ENCODE measurements at regions not wholly inside any gene's neighbourhood (a gene's known extent, or its start where the extent isn't known, plus 50 kb on each side); places are given as distances from the start of the nearest gene placed in this dataset.

DNA sequence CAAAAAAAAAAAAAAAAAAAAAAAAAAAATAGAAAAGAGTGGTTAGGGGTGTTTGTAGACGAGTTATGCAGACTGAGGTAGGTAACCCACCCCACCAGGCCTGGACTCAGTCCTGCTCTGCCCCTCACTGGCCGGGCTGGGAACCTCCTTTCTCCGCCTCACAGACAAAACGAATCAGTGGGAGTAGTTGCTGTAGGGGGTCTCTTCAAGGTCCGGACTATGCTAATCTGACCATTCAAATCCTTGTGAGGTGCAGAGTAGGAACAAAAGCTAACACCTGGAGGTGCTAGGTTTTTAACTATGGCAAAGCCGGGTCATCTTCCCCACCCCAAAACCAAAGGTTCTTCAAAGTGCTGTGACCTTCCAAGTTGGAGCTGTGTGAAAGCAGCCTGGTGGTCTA lies 223.7 kb downstream of the SLC4A3 start:
- Histone ChIP-seq H3K27me3 (ENCODE audit: insufficient read depth, low read length) (no peaks in the 10 kb centered on the region), H3K4me2 (ENCODE audit: low read length) (no peak overlapping the region), H2AFZ (ENCODE audit: low read length) (no peak overlapping the region), H3K4me1 (ENCODE audit: insufficient read depth, low read length, severe bottlenecking) (no peaks in the 10 kb centered on the region), H3K36me3 (ENCODE audit: insufficient read depth, low read length) (no peaks in the 10 kb centered on the region), H3K79me2 (ENCODE audit: insufficient read depth, low read length) (no peaks in the 10 kb centered on the region), H3F3A (ENCODE audit: insufficient read depth, low read length) (no peaks in the 10 kb centered on the region), H4K20me1 (ENCODE audit: insufficient read depth, low read length) (no peaks in the 10 kb centered on the region), H3K4me3 (ENCODE audit: low read depth, low read length, poor library complexity, severe bottlenecking) (no peak overlapping the region), H3K9me2 (ENCODE audit: low read depth, low read length) (no peaks in the 10 kb centered on the region), H3K9ac (ENCODE audit: low read length) (no peak overlapping the region), H3K27ac (ENCODE audit: low read depth, low read length, poor library complexity, severe bottlenecking) (no peak overlapping the region), H3K9me3 (ENCODE audit: low read length) (no peaks in the 10 kb centered on the region)
- no peak for TF ChIP-seq EZH2 (IDR thresholded peaks at IDR 0.05; ENCODE audit: borderline replicate concordance, low read length)
- TF ChIP-seq, protein P1, sequence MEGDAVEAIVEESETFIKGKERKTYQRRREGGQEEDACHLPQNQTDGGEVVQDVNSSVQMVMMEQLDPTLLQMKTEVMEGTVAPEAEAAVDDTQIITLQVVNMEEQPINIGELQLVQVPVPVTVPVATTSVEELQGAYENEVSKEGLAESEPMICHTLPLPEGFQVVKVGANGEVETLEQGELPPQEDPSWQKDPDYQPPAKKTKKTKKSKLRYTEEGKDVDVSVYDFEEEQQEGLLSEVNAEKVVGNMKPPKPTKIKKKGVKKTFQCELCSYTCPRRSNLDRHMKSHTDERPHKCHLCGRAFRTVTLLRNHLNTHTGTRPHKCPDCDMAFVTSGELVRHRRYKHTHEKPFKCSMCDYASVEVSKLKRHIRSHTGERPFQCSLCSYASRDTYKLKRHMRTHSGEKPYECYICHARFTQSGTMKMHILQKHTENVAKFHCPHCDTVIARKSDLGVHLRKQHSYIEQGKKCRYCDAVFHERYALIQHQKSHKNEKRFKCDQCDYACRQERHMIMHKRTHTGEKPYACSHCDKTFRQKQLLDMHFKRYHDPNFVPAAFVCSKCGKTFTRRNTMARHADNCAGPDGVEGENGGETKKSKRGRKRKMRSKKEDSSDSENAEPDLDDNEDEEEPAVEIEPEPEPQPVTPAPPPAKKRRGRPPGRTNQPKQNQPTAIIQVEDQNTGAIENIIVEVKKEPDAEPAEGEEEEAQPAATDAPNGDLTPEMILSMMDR (IDR thresholded peaks at IDR 0.05; ENCODE audit: low read length), result no peak

- Histone ChIP-seq H3F3A (ENCODE audit: insufficient read depth, low read length) (no peaks in the 10 kb centered on the region), H4K20me1 (ENCODE audit: insufficient read depth, low read length) (no peaks in the 10 kb centered on the region), H3K79me2 (ENCODE audit: insufficient read depth, low read length) (no peaks in the 10 kb centered on the region), H3K9me3 (ENCODE audit: low read length) (no peaks in the 10 kb centered on the region), H3K4me1 (ENCODE audit: insufficient read depth, low read length, severe bottlenecking) (no peaks in the 10 kb centered on the region), H3K4me2 (ENCODE audit: low read length) (no peak overlapping the region), H3K27ac (ENCODE audit: low read depth, low read length, poor library complexity, severe bottlenecking) (no peak overlapping the region), H3K9me2 (ENCODE audit: low read depth, low read length) (no peaks in the 10 kb centered on the region), H3K27me3 (ENCODE audit: insufficient read depth, low read length) (no peaks in the 10 kb centered on the region), H3K9ac (ENCODE audit: low read length) (no peak overlapping the region), H3K4me3 (ENCODE audit: low read depth, low read length, poor library complexity, severe bottlenecking) (no peak overlapping the region), H2AFZ (ENCODE audit: low read length) (no peak overlapping the region), H3K36me3 (ENCODE audit: insufficient read depth, low read length) (no peaks in the 10 kb centered on the region)
- TF ChIP-seq, protein P1 (IDR thresholded peaks at IDR 0.05; ENCODE audit: low read length), result no peak
- TF ChIP-seq EZH2 (IDR thresholded peaks at IDR 0.05; ENCODE audit: borderline replicate concordance, low read length), result no peak
Observed at GRCh38 chr2:219851801-219852481, 224.5 kb downstream of the SLC4A3 start.

DNA sequence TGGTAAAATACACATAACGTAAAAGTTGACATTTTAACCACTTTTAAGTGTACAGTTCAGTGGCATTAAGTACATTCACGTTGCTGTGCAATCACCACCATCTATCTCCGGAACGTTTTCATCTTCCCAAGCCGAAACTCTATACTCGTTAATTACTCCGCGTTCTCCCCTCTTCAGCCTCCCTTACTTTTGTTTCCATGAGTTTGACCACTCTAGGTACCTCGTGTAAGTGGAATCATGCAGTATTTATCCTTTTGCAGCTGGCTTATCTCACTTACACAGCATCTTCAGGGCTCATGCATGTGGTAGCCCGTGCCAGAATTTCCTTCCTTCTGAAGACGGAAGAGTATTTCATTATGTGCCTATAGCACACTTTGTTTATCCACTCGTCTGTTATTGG lies 225.2 kb downstream of the SLC4A3 start:
- H3K4me3 ChIP-seq (ENCODE audit: low read depth, low read length, poor library complexity, severe bottlenecking), result no peak overlapping the region
- no peaks in the 10 kb centered on the region for H3K9me2 ChIP-seq (ENCODE audit: low read depth, low read length)
- H2AFZ ChIP-seq (ENCODE audit: low read length), result no peak overlapping the region
- no peaks in the 10 kb centered on the region for H3F3A ChIP-seq (ENCODE audit: insufficient read depth, low read length)
- H3K27me3 ChIP-seq (ENCODE audit: insufficient read depth, low read length), result no peaks in the 10 kb centered on the region
- no peaks in the 10 kb centered on the region for H3K9me3 ChIP-seq (ENCODE audit: low read length)
- H3K79me2 ChIP-seq (ENCODE audit: insufficient read depth, low read length), result no peaks in the 10 kb centered on the region
- TF ChIP-seq, protein P1 (IDR thresholded peaks at IDR 0.05; ENCODE audit: low read length), result no peak
- no peak for TF ChIP-seq EZH2 (IDR thresholded peaks at IDR 0.05; ENCODE audit: borderline replicate concordance, low read length)
- no peak overlapping the region for H3K27ac ChIP-seq (ENCODE audit: low read depth, low read length, poor library complexity, severe bottlenecking)
- H4K20me1 ChIP-seq (ENCODE audit: insufficient read depth, low read length), result no peaks in the 10 kb centered on the region
- H3K36me3 ChIP-seq (ENCODE audit: insufficient read depth, low read length), result no peaks in the 10 kb centered on the region
- no peak overlapping the region for H3K4me2 ChIP-seq (ENCODE audit: low read length)
- H3K4me1 ChIP-seq (ENCODE audit: insufficient read depth, low read length, severe bottlenecking), result no peaks in the 10 kb centered on the region
- H3K9ac ChIP-seq (ENCODE audit: low read length), result no peak overlapping the region

All from OCI-LY1 (cell line).